ENCODE measurements at regions not wholly inside any gene's neighbourhood (a gene's known extent, or its start where the extent isn't known, plus 50 kb on each side); places are given as distances from the start of the nearest gene placed in this dataset.

- TF ChIP-seq EZH2 (optimal IDR thresholded peaks at IDR 0.05; ENCODE audit: low read depth, low read length) (no peak), EZH2phosphoT487 (IDR thresholded peaks at IDR 0.05; ENCODE audit: low read length) (no peak), CTCF (IDR thresholded peaks at IDR 0.05; ENCODE audit: low read length) (no peak)
- no peaks in the 10 kb centered on the region for H3F3A ChIP-seq (ENCODE audit: insufficient read depth, low read length)
- no peaks in the 10 kb centered on the region for H3K27me3 ChIP-seq (replicated peaks; ENCODE audit: insufficient read depth, low read length)
- H2AFZ ChIP-seq (ENCODE audit: low read length): no peak overlapping the region
- no peaks in the 10 kb centered on the region for H4K20me1 ChIP-seq (ENCODE audit: insufficient read depth, low read length)
- no peak overlapping the region for H3K4me3 ChIP-seq (ENCODE audit: low read length)
- H3K36me3 ChIP-seq (replicated peaks; ENCODE audit: insufficient read depth, low read length): no peaks in the 10 kb centered on the region
- no peaks in the 10 kb centered on the region for H3K79me2 ChIP-seq (ENCODE audit: low read length)
- no peak for DNase-seq
- H3K4me1 ChIP-seq (ENCODE audit: low read length): no peaks in the 10 kb centered on the region
- no peak overlapping the region for H3K27ac ChIP-seq (ENCODE audit: low read length)
- no peaks in the 10 kb centered on the region for H3K9me2 ChIP-seq (replicated peaks; ENCODE audit: insufficient read depth, low read length)
- H3K9me3 ChIP-seq (replicated peaks; ENCODE audit: insufficient read depth, low read length): no peaks in the 10 kb centered on the region
- H3K4me2 ChIP-seq (ENCODE audit: low read depth, low read length): no peak overlapping the region
- H3K9ac ChIP-seq (ENCODE audit: low read length): no peak overlapping the region
Observed at GRCh38 chr13:76751278-76751677, 134.9 kb downstream of the KCTD12 start.

- Histone ChIP-seq H3K27ac (ENCODE audit: low read length) (no peak overlapping the region), H3K36me3 (replicated peaks; ENCODE audit: insufficient read depth, low read length) (no peaks in the 10 kb centered on the region), H3K9me2 (replicated peaks; ENCODE audit: insufficient read depth, low read length) (no peaks in the 10 kb centered on the region), H3K9me3 (replicated peaks; ENCODE audit: insufficient read depth, low read length) (no peaks in the 10 kb centered on the region), H3K9ac (ENCODE audit: low read length) (no peak overlapping the region), H3K4me3 (ENCODE audit: low read length) (no peak overlapping the region), H3K79me2 (ENCODE audit: low read length) (no peaks in the 10 kb centered on the region), H3K4me1 (ENCODE audit: low read length) (peaks cover 9% of the 10 kb centered on the region; the same call in 1 of the 2 replicates), H4K20me1 (ENCODE audit: insufficient read depth, low read length) (no peaks in the 10 kb centered on the region), H2AFZ (ENCODE audit: low read length) (no peak overlapping the region), H3F3A (ENCODE audit: insufficient read depth, low read length) (no peaks in the 10 kb centered on the region), H3K4me2 (ENCODE audit: low read depth, low read length) (no peak overlapping the region), H3K27me3 (replicated peaks; ENCODE audit: insufficient read depth, low read length) (no peaks in the 10 kb centered on the region)
- TF ChIP-seq EZH2phosphoT487 (IDR thresholded peaks at IDR 0.05; ENCODE audit: low read length): no peak
- no peak for TF ChIP-seq CTCF (IDR thresholded peaks at IDR 0.05; ENCODE audit: low read length)
- TF ChIP-seq EZH2 (optimal IDR thresholded peaks at IDR 0.05; ENCODE audit: low read depth, low read length): no peak
- no peak for DNase-seq
Observed at GRCh38 chr13:76750126-76750525, 136.1 kb downstream of the KCTD12 start.

GRCh38 chr13:76745261-76746200, 140.7 kb downstream of the KCTD12 start:
- no peaks in the 10 kb centered on the region for H3K9me2 ChIP-seq (replicated peaks; ENCODE audit: insufficient read depth, low read length)
- no peak overlapping the region for H3K4me3 ChIP-seq (ENCODE audit: low read length)
- DNase-seq: no peak
- no peaks in the 10 kb centered on the region for H3F3A ChIP-seq (ENCODE audit: insufficient read depth, low read length)
- no peak for TF ChIP-seq EZH2phosphoT487 (IDR thresholded peaks at IDR 0.05; ENCODE audit: low read length)
- H3K27ac ChIP-seq (ENCODE audit: low read length): peak overlapping the region; percentile 7; the same call in 1 of the 2 replicates
- H3K4me1 ChIP-seq (ENCODE audit: low read length): peaks cover 11% of the 10 kb centered on the region; the same call in 1 of the 2 replicates
- H3K9me3 ChIP-seq (replicated peaks; ENCODE audit: insufficient read depth, low read length): no peaks in the 10 kb centered on the region
- 0 out of 2 replicates have a peak overlapping the region, but pooled peaks have one; percentile 8 for H2AFZ ChIP-seq (ENCODE audit: low read length)
- H3K4me2 ChIP-seq (ENCODE audit: low read depth, low read length): peak overlapping the region; percentile 39
- H3K36me3 ChIP-seq (replicated peaks; ENCODE audit: insufficient read depth, low read length): no peaks in the 10 kb centered on the region
- H4K20me1 ChIP-seq (ENCODE audit: insufficient read depth, low read length): no peaks in the 10 kb centered on the region
- no peak overlapping the region for H3K9ac ChIP-seq (ENCODE audit: low read length)
- no peaks in the 10 kb centered on the region for H3K79me2 ChIP-seq (ENCODE audit: low read length)
- H3K27me3 ChIP-seq (replicated peaks; ENCODE audit: insufficient read depth, low read length): no peaks in the 10 kb centered on the region

GRCh38 chr13:76741624-76742023, 144.6 kb downstream of the KCTD12 start:
- H3K4me3 ChIP-seq (ENCODE audit: low read length): no peak overlapping the region
- no peak overlapping the region for H3K27ac ChIP-seq (ENCODE audit: low read length)
- H3K27me3 ChIP-seq (replicated peaks; ENCODE audit: insufficient read depth, low read length): no peaks in the 10 kb centered on the region
- no peaks in the 10 kb centered on the region for H3F3A ChIP-seq (ENCODE audit: insufficient read depth, low read length)
- H3K4me1 ChIP-seq (ENCODE audit: low read length): peaks cover 11% of the 10 kb centered on the region; the same call in 1 of the 2 replicates
- no peaks in the 10 kb centered on the region for H4K20me1 ChIP-seq (ENCODE audit: insufficient read depth, low read length)
- H3K36me3 ChIP-seq (replicated peaks; ENCODE audit: insufficient read depth, low read length): no peaks in the 10 kb centered on the region
- no peaks in the 10 kb centered on the region for H3K9me2 ChIP-seq (replicated peaks; ENCODE audit: insufficient read depth, low read length)
- no peak overlapping the region for H3K9ac ChIP-seq (ENCODE audit: low read length)
- no peak overlapping the region for H2AFZ ChIP-seq (ENCODE audit: low read length)
- no peak overlapping the region for H3K4me2 ChIP-seq (ENCODE audit: low read depth, low read length)
- H3K79me2 ChIP-seq (ENCODE audit: low read length): no peaks in the 10 kb centered on the region
- TF ChIP-seq CTCF (IDR thresholded peaks at IDR 0.05; ENCODE audit: low read length) (no peak), EZH2 (optimal IDR thresholded peaks at IDR 0.05; ENCODE audit: low read depth, low read length) (no peak), EZH2phosphoT487 (IDR thresholded peaks at IDR 0.05; ENCODE audit: low read length) (no peak)
- H3K9me3 ChIP-seq (replicated peaks; ENCODE audit: insufficient read depth, low read length): no peaks in the 10 kb centered on the region
- no peak for DNase-seq

Measured in MM.1S (cell line).